ENCODE measurements at regions not wholly inside any gene's neighbourhood (a gene's known extent, or its start where the extent isn't known, plus 50 kb on each side); places are given as distances from the start of the nearest gene placed in this dataset.

GRCh38 chr12:24049101-24049500, 99.6 kb upstream of the SOX5 start:
- Histone ChIP-seq H3K36me3 (ENCODE audit: control insufficient read depth in 4 of 4, insufficient read depth in 4 of 4, low read length in 3 of 4) (no peaks in the 10 kb centered on the region), H3K9me3 (ENCODE audit: control extremely low read depth in 1 of 5, control insufficient read depth in 4 of 5, insufficient read depth in 2 of 5, low read depth in 1 of 5, low read length in 4 of 5) (peaks cover 0 to 4% (median 0%) of the 10 kb centered on the region in 5 experiments), H3K4me1 (ENCODE audit: control extremely low read depth in 1 of 4, control insufficient read depth in 4 of 4, insufficient read depth in 4 of 4, low read length in 3 of 4) (peaks cover 0 to 30% (median 10%) of the 10 kb centered on the region in 4 experiments), H3K27ac (ENCODE audit: insufficient read depth in 1 of 2, low read depth in 1 of 2, low read length in 2 of 2, poor library complexity in 1 of 2, severe bottlenecking in 2 of 2) (no peak overlapping the region), H3K4me3 (ENCODE audit: control insufficient read depth in 1 of 7, extremely low read depth in 1 of 7, insufficient read depth in 4 of 7, low read depth in 2 of 7, low read length in 6 of 7) (no peak overlapping the region), H3K27me3 (replicated peaks in 2 of 5; ENCODE audit: control insufficient read depth in 4 of 5, insufficient read depth in 5 of 5, low read length in 4 of 5) (no peaks in the 10 kb centered on the region)
- peak in 2 of 3 donors; percentile 57 to 71 for DNase-seq
- CTCF ChIA-PET = no interaction called here
- WGBS (ENCODE audit: insufficient coverage) = no CpG with 5 or more reads among the region's 3 CpGs
- POLR2A ChIA-PET = no interaction called here

- DNase-seq = no peak
- H3K4me3 ChIP-seq (ENCODE audit: control insufficient read depth in 1 of 7, extremely low read depth in 1 of 7, insufficient read depth in 4 of 7, low read depth in 2 of 7, low read length in 6 of 7) = no peak overlapping the region
- H3K36me3 ChIP-seq (ENCODE audit: control insufficient read depth in 4 of 4, insufficient read depth in 4 of 4, low read length in 3 of 4) = no peaks in the 10 kb centered on the region
- no CpG with 5 or more reads among the region's 4 CpGs for WGBS (ENCODE audit: insufficient coverage)
- H3K27ac ChIP-seq (ENCODE audit: insufficient read depth in 1 of 2, low read depth in 1 of 2, low read length in 2 of 2, poor library complexity in 1 of 2, severe bottlenecking in 2 of 2) = no peak overlapping the region
- H3K27me3 ChIP-seq (replicated peaks in 2 of 5; ENCODE audit: control insufficient read depth in 4 of 5, insufficient read depth in 5 of 5, low read length in 4 of 5) = no peaks in the 10 kb centered on the region
- peaks cover 0 to 26% (median 10%) of the 10 kb centered on the region in 4 experiments for H3K4me1 ChIP-seq (ENCODE audit: control extremely low read depth in 1 of 4, control insufficient read depth in 4 of 4, insufficient read depth in 4 of 4, low read length in 3 of 4)
- POLR2A ChIA-PET = no interaction called here
- CTCF ChIA-PET = no interaction called here
- H3K9me3 ChIP-seq (ENCODE audit: control extremely low read depth in 1 of 5, control insufficient read depth in 4 of 5, insufficient read depth in 2 of 5, low read depth in 1 of 5, low read length in 4 of 5) = peaks cover 0 to 4% (median 0%) of the 10 kb centered on the region in 5 experiments
These were observed 99.0 kb upstream of the SOX5 start for GRCh38 chr12:24048446-24048845.

DNA sequence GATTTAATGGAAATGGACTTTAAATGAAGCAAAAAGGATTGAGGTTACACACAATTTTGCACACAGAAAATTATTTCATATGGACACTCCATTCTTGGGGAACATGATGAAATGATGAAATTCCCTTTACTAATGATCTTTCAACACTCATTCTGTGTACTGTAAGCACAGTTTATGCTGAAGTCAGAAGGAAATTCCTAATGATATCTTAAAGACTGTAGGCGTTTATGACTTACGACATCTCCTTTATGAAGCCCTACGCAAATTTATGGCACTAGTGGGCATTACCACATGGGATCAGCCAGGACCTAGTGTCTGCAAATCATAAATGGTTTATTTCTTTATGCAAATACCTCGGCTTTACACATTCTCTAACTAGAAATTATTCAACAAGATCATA, 97.9 kb upstream of the SOX5 start:
- CTCF ChIA-PET = no interaction called here
- WGBS (ENCODE audit: insufficient coverage) = 86% methylated on average over 3 of the region's 4 CpGs

DNA sequence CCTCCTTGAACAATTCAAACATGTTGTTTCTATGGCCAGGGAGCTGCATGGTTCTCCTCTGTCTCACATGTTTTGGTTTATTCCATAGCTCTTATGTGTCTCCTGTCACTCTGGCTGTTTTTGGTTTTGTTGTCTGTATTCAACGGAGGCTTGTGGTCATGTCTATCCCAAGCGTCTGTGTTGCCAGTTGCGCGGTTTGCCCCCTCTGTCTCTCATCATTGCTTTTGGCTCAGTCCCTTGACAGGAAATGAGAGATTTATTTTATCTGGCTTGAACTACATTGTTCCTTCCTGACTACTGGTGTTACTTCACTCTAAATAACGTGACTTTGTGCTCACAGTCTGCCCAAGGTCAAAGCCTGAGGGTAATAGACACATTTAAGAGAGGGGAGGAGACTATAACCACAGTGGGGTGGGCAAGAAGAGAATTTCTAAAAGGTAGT, 96.4 kb upstream of the SOX5 start:
- Histone ChIP-seq H3K9me3 (ENCODE audit: control extremely low read depth in 1 of 5, control insufficient read depth in 4 of 5, insufficient read depth in 2 of 5, low read depth in 1 of 5, low read length in 4 of 5) (peaks cover 0 to 4% (median 0%) of the 10 kb centered on the region in 5 experiments), H3K4me1 (ENCODE audit: control extremely low read depth in 1 of 4, control insufficient read depth in 4 of 4, insufficient read depth in 4 of 4, low read length in 3 of 4) (peaks cover 0 to 21% (median 10%) of the 10 kb centered on the region in 4 experiments), H3K27me3 (replicated peaks in 2 of 5; ENCODE audit: control insufficient read depth in 4 of 5, insufficient read depth in 5 of 5, low read length in 4 of 5) (no peaks in the 10 kb centered on the region), H3K36me3 (ENCODE audit: control insufficient read depth in 4 of 4, insufficient read depth in 4 of 4, low read length in 3 of 4) (no peaks in the 10 kb centered on the region), H3K27ac (ENCODE audit: insufficient read depth in 1 of 2, low read depth in 1 of 2, low read length in 2 of 2, poor library complexity in 1 of 2, severe bottlenecking in 2 of 2) (no peak overlapping the region), H3K4me3 (ENCODE audit: control insufficient read depth in 1 of 7, extremely low read depth in 1 of 7, insufficient read depth in 4 of 7, low read depth in 2 of 7, low read length in 6 of 7) (peak overlapping the region in 1 of 7 experiments; percentile 49)
- POLR2A ChIA-PET = interaction anchor here (0.6 kb wide), 1 partner anchor 553 kb away, joined by 4 read pairs; no protein-coding TSS in a partner anchor
- peak; percentile 29 to 79 (median 67) for DNase-seq
- CTCF ChIA-PET = interaction anchor here (1.4 kb wide), 1 partner anchor 20 kb away, joined by 3 read pairs; no protein-coding TSS in a partner anchor
- WGBS (ENCODE audit: insufficient coverage) = 0% methylated on average over 2 of the region's 5 CpGs

More for the DNA sequence above, 97.9 kb upstream of the SOX5 start:
- no peaks in the 10 kb centered on the region for H3K27me3 ChIP-seq (replicated peaks in 2 of 5; ENCODE audit: control insufficient read depth in 4 of 5, insufficient read depth in 5 of 5, low read length in 4 of 5)
- H3K9me3 ChIP-seq (ENCODE audit: control extremely low read depth in 1 of 5, control insufficient read depth in 4 of 5, insufficient read depth in 2 of 5, low read depth in 1 of 5, low read length in 4 of 5) = peaks cover 0 to 4% (median 0%) of the 10 kb centered on the region in 5 experiments
- DNase-seq = no peak
- H3K4me1 ChIP-seq (ENCODE audit: control extremely low read depth in 1 of 4, control insufficient read depth in 4 of 4, insufficient read depth in 4 of 4, low read length in 3 of 4) = peaks cover 0 to 23% (median 10%) of the 10 kb centered on the region in 4 experiments
- H3K36me3 ChIP-seq (ENCODE audit: control insufficient read depth in 4 of 4, insufficient read depth in 4 of 4, low read length in 3 of 4) = no peaks in the 10 kb centered on the region
- H3K27ac ChIP-seq (ENCODE audit: insufficient read depth in 1 of 2, low read depth in 1 of 2, low read length in 2 of 2, poor library complexity in 1 of 2, severe bottlenecking in 2 of 2) = no peak overlapping the region
- no peak overlapping the region for H3K4me3 ChIP-seq (ENCODE audit: control insufficient read depth in 1 of 7, extremely low read depth in 1 of 7, insufficient read depth in 4 of 7, low read depth in 2 of 7, low read length in 6 of 7)
- POLR2A ChIA-PET = no interaction called here

DNA sequence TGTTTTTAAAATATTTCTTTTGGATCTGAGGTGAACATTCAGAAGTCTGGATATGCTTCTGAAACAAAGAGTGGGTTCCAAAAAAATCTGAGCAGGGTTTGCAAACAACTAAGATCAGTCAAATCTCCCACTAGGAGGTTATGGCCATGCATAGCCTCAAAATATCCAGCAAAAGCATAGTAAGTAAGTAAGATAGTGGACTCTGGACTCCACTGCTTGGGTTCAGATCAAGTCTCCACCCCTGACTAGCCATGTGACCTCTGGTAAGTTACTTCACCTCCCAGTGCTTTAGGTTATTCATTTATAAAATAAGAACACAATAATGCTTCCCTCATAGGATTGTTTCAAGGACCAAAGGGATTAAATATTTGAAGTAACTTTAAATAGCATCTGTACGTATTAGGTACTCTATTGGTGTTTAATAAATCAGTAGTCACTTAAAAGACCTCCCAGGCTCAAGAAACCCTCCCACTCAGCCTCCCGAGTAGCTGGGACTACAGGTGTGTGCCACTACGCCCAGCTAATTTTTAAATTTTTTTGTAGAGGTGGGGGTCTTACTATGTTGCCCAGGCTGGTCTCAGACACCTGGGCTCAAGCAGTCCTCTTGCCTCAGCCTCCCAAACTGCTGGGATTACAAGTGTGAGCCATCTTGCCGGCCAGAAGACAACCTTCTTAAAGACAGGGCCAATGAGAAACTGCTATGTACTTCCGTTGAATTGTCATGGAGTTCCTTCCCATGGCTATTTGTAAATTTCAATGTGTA, 95.7 kb upstream of the SOX5 start:
- 95% methylated on average over 2 of the region's 5 CpGs for WGBS (ENCODE audit: insufficient coverage)
- peaks cover 0 to 21% (median 10%) of the 10 kb centered on the region in 4 experiments for H3K4me1 ChIP-seq (ENCODE audit: control extremely low read depth in 1 of 4, control insufficient read depth in 4 of 4, insufficient read depth in 4 of 4, low read length in 3 of 4)
- CTCF ChIA-PET = interaction anchor here (1.4 kb wide), 1 partner anchor 20 kb away, joined by 3 read pairs; no protein-coding TSS in a partner anchor

DNA sequence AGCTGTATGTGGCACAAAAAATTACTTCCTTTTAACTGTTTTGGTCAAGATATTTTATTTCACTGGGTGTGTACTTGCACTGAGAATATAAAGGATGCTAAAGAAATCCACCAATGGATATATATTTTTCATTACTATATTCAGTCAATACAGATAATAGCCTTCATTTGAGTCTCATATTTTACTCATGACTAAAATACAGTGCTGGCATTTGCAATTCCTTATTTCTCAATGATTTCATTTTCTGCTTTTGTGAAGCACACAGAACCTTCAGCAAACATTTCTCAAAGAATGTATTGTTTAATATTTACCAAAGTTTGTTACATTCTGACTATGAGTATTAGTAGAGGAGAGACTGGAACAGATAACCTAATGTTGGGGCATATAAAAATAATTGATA, 93.2 kb upstream of the SOX5 start:
- POLR2A ChIA-PET = no interaction called here
- no peak for DNase-seq

More for the DNA sequence above, 95.7 kb upstream of the SOX5 start:
- no peak overlapping the region for H3K27ac ChIP-seq (ENCODE audit: insufficient read depth in 1 of 2, low read depth in 1 of 2, low read length in 2 of 2, poor library complexity in 1 of 2, severe bottlenecking in 2 of 2)
- POLR2A ChIA-PET = no interaction called here
- H3K36me3 ChIP-seq (ENCODE audit: control insufficient read depth in 4 of 4, insufficient read depth in 4 of 4, low read length in 3 of 4) = no peaks in the 10 kb centered on the region
- DNase-seq = no peak
- H3K9me3 ChIP-seq (ENCODE audit: control extremely low read depth in 1 of 5, control insufficient read depth in 4 of 5, insufficient read depth in 2 of 5, low read depth in 1 of 5, low read length in 4 of 5) = peaks cover 0 to 4% (median 0%) of the 10 kb centered on the region in 5 experiments
- H3K27me3 ChIP-seq (replicated peaks in 2 of 5; ENCODE audit: control insufficient read depth in 4 of 5, insufficient read depth in 5 of 5, low read length in 4 of 5) = no peaks in the 10 kb centered on the region
- no peak overlapping the region for H3K4me3 ChIP-seq (ENCODE audit: control insufficient read depth in 1 of 7, extremely low read depth in 1 of 7, insufficient read depth in 4 of 7, low read depth in 2 of 7, low read length in 6 of 7)

DNA sequence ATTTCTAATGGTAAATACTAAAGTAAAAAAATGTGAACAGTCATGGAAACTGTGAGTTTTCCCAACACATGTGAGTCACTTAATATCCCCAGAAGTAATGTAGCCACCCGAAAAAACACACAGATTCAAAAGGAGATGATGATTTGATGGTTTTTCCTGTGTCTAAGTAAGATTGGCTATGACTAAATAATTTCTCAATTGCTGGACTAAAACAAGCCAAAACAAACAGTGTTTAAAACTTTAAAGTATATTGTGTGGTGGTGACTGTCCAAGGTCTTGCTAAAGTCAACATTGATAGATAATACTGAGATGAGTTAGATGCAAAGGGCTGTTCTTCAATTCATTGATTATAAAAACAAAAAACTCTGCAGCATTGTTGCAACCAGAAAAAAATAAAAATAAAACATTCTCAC, 89.6 kb upstream of the SOX5 start:
- no peak overlapping the region for H3K27ac ChIP-seq (ENCODE audit: insufficient read depth in 1 of 2, low read depth in 1 of 2, low read length in 2 of 2, poor library complexity in 1 of 2, severe bottlenecking in 2 of 2)
- H3K4me3 ChIP-seq (ENCODE audit: control insufficient read depth in 1 of 7, extremely low read depth in 1 of 7, insufficient read depth in 4 of 7, low read depth in 2 of 7, low read length in 6 of 7) = no peak overlapping the region
- CTCF ChIA-PET = no interaction called here
- no peaks in the 10 kb centered on the region for H3K27me3 ChIP-seq (replicated peaks in 2 of 5; ENCODE audit: control insufficient read depth in 4 of 5, insufficient read depth in 5 of 5, low read length in 4 of 5)
- 100% methylated on average over 1 of the region's 1 CpG for WGBS (ENCODE audit: insufficient coverage)
- no peaks in the 10 kb centered on the region for H3K36me3 ChIP-seq (ENCODE audit: control insufficient read depth in 4 of 4, insufficient read depth in 4 of 4, low read length in 3 of 4)
- no peaks in the 10 kb centered on the region for H3K4me1 ChIP-seq (ENCODE audit: control extremely low read depth in 1 of 4, control insufficient read depth in 4 of 4, insufficient read depth in 4 of 4, low read length in 3 of 4)
- POLR2A ChIA-PET = no interaction called here
- no peaks in the 10 kb centered on the region for H3K9me3 ChIP-seq (ENCODE audit: control extremely low read depth in 1 of 5, control insufficient read depth in 4 of 5, insufficient read depth in 2 of 5, low read depth in 1 of 5, low read length in 4 of 5)
- no peak for DNase-seq

More for the DNA sequence above, 93.2 kb upstream of the SOX5 start:
- CTCF ChIA-PET = no interaction called here
- Histone ChIP-seq H3K9me3 (ENCODE audit: control extremely low read depth in 1 of 5, control insufficient read depth in 4 of 5, insufficient read depth in 2 of 5, low read depth in 1 of 5, low read length in 4 of 5) (no peaks in the 10 kb centered on the region), H3K4me3 (ENCODE audit: control insufficient read depth in 1 of 7, extremely low read depth in 1 of 7, insufficient read depth in 4 of 7, low read depth in 2 of 7, low read length in 6 of 7) (no peak overlapping the region), H3K4me1 (ENCODE audit: control extremely low read depth in 1 of 4, control insufficient read depth in 4 of 4, insufficient read depth in 4 of 4, low read length in 3 of 4) (peaks cover 0 to 8% (median 8%) of the 10 kb centered on the region in 4 experiments), H3K36me3 (ENCODE audit: control insufficient read depth in 4 of 4, insufficient read depth in 4 of 4, low read length in 3 of 4) (no peaks in the 10 kb centered on the region), H3K27me3 (replicated peaks in 2 of 5; ENCODE audit: control insufficient read depth in 4 of 5, insufficient read depth in 5 of 5, low read length in 4 of 5) (no peaks in the 10 kb centered on the region), H3K27ac (ENCODE audit: insufficient read depth in 1 of 2, low read depth in 1 of 2, low read length in 2 of 2, poor library complexity in 1 of 2, severe bottlenecking in 2 of 2) (no peak overlapping the region)
